OCI-LY1 (cell line): ENCODE measurements at regions not wholly inside any gene's neighbourhood (a gene's known extent, or its start where the extent isn't known, plus 50 kb on each side); places are given as distances from the start of the nearest gene placed in this dataset.

Experiments used
- H2AFZ ChIP-seq: fragments of 200-600 bp; sonication (generic), shearing (Covaris generic); 2 replicates; pipeline ENCODE4 v1.6.0; 2014; ENCODE audit warnings: antibody characterized with exemption, mild to moderate bottlenecking, low read length
- H3F3A ChIP-seq: fragments of 200-600 bp; sonication (generic), shearing (Covaris generic); 2 replicates; pipeline ENCODE4 v1.6.0; 2014; ENCODE audit warnings: mild to moderate bottlenecking, antibody characterized with exemption, low read length, moderate library complexity; ENCODE audit not compliant: insufficient read depth
- H3K27ac ChIP-seq: fragments of 200-600 bp; sonication (generic); 2 replicates; pipeline ENCODE4 v1.5.1; 2014; ENCODE audit warnings: low read length, mixed run types, mild to moderate bottlenecking, low read depth; ENCODE audit not compliant: poor library complexity, severe bottlenecking
- H3K27me3 ChIP-seq: fragments of 200-600 bp; sonication (generic); 2 replicates; pipeline ENCODE4 v1.6.0; 2014; ENCODE audit warnings: antibody characterized with exemption, mild to moderate bottlenecking, low read length, moderate library complexity; ENCODE audit not compliant: insufficient read depth
- H3K36me3 ChIP-seq: fragments of 200-600 bp; sonication (generic); 2 replicates; pipeline ENCODE4 v1.6.1; 2014; ENCODE audit warnings: mild to moderate bottlenecking, antibody characterized with exemption, low read length, moderate library complexity, mixed read lengths; ENCODE audit not compliant: insufficient read depth
- H3K4me1 ChIP-seq: fragments of 200-600 bp; sonication (generic); 2 replicates; pipeline ENCODE4 v1.5.1; 2014; ENCODE audit warnings: mild to moderate bottlenecking, low read length, moderate library complexity; ENCODE audit not compliant: insufficient read depth, severe bottlenecking
- H3K4me2 ChIP-seq: fragments of 200-600 bp; sonication (generic), shearing (Covaris generic); 2 replicates; pipeline ENCODE4 v1.6.1; 2014; ENCODE audit warnings: low read length
- H3K4me3 ChIP-seq: fragments of 200-600 bp; sonication (generic); 2 replicates; pipeline ENCODE4 v1.5.1; 2014; ENCODE audit warnings: low read length, low read depth, mild to moderate bottlenecking, mixed read lengths; ENCODE audit not compliant: poor library complexity, severe bottlenecking
- H3K79me2 ChIP-seq: fragments of 200-600 bp; shearing (Covaris generic); 2 replicates; pipeline ENCODE4 v1.6.1; 2016; ENCODE audit warnings: mixed run types, low read length, mixed read lengths; ENCODE audit not compliant: insufficient read depth
- H3K9ac ChIP-seq: fragments of 200-600 bp; sonication (generic), shearing (Covaris generic); 2 replicates; pipeline ENCODE4 v1.6.1; 2014; ENCODE audit warnings: mild to moderate bottlenecking, low read length, mixed read lengths
- H3K9me2 ChIP-seq: fragments of 200-600 bp; sonication (generic), shearing (Covaris generic); 2 replicates; pipeline ENCODE4 v1.6.1; 2014; ENCODE audit warnings: low read depth, mild to moderate bottlenecking, low read length, mixed read lengths
- H3K9me3 ChIP-seq: fragments of 200-600 bp; shearing (Covaris generic); 2 replicates; pipeline ENCODE4 v1.6.1; 2014; ENCODE audit warnings: low read length, mixed read lengths
- H4K20me1 ChIP-seq: fragments of 200-600 bp; sonication (generic), shearing (Covaris generic); 2 replicates; pipeline ENCODE4 v1.6.0; 2016; ENCODE audit warnings: mild to moderate bottlenecking, low read length; ENCODE audit not compliant: insufficient read depth
- EZH2 ChIP-seq: fragments of 200-600 bp; sonication (generic), shearing (Covaris generic); IDR thresholded peaks from 2 replicates; pipeline ENCODE4 v1.8.0; 2017; ENCODE audit warnings: borderline replicate concordance, mixed run types, mild to moderate bottlenecking, antibody characterized with exemption, low read length, moderate library complexity, mixed read lengths
- TF ChIP-seq, protein P1 (sequence below): fragments of 200-600 bp; sonication (generic), shearing (Covaris generic); IDR thresholded peaks from 2 replicates; pipeline ENCODE4 v1.5.1; 2017; ENCODE audit warnings: mild to moderate bottlenecking, antibody characterized with exemption, low read length, moderate library complexity, mixed read lengths

DNA sequence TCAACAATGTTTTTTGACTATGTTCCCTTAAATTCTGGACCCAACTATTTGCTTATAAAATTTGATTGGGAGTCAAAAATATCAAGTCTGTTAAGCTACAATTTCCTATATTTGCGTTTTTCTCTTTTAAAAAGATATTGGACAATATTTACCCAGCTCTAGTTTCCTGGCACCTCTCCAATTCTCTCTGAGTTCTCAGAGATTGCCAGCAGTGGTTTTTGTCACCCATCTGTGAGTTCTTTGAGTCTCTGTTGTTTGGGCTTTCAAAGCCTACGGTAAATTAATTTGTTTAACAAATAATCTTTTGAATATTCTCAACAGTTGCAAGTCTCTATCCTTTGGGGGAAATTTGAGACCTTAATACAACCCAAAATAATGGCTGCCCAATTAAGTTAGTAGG, 174.2 kb upstream of the PUM3 start:
- Histone ChIP-seq H4K20me1 (no peaks in the 10 kb centered on the region), H3K36me3 (no peaks in the 10 kb centered on the region), H3K9me2 (no peaks in the 10 kb centered on the region), H3K27ac (no peak overlapping the region), H3K9me3 (no peaks in the 10 kb centered on the region), H2AFZ (no peak overlapping the region), H3K79me2 (no peaks in the 10 kb centered on the region), H3K27me3 (no peaks in the 10 kb centered on the region), H3K4me2 (no peak overlapping the region), H3F3A (no peaks in the 10 kb centered on the region), H3K4me1 (no peaks in the 10 kb centered on the region), H3K9ac (no peak overlapping the region), H3K4me3 (no peak overlapping the region)
- no peak for TF ChIP-seq EZH2
- TF ChIP-seq, protein P1, sequence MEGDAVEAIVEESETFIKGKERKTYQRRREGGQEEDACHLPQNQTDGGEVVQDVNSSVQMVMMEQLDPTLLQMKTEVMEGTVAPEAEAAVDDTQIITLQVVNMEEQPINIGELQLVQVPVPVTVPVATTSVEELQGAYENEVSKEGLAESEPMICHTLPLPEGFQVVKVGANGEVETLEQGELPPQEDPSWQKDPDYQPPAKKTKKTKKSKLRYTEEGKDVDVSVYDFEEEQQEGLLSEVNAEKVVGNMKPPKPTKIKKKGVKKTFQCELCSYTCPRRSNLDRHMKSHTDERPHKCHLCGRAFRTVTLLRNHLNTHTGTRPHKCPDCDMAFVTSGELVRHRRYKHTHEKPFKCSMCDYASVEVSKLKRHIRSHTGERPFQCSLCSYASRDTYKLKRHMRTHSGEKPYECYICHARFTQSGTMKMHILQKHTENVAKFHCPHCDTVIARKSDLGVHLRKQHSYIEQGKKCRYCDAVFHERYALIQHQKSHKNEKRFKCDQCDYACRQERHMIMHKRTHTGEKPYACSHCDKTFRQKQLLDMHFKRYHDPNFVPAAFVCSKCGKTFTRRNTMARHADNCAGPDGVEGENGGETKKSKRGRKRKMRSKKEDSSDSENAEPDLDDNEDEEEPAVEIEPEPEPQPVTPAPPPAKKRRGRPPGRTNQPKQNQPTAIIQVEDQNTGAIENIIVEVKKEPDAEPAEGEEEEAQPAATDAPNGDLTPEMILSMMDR = no peak

DNA sequence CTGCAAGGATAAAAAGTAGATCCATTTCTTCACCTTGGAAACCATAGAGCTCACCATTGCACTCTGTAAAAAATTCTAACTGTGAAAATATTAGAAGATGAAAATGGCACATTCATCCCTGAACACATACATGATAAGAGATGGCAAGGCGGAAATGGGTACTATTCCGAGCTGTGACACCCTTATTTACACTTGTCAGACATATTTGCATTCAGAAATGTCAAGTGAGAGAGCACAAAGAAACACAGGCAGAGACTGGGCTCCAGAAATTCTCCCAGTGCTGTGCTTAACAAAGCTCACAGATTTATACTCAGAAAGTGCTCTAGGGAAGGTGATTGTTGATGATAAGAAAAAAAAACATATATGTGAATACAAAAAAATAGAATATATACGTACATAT, 170.3 kb upstream of the PUM3 start:
- H3K9me3 ChIP-seq = no peaks in the 10 kb centered on the region
- H3K79me2 ChIP-seq = no peaks in the 10 kb centered on the region
- no peak for TF ChIP-seq EZH2
- TF ChIP-seq, protein P1 = no peak
- H2AFZ ChIP-seq = no peak overlapping the region
- H3K36me3 ChIP-seq = no peaks in the 10 kb centered on the region
- H3K27me3 ChIP-seq = no peaks in the 10 kb centered on the region
- H3K27ac ChIP-seq = no peak overlapping the region
- no peak overlapping the region for H3K9ac ChIP-seq
- H4K20me1 ChIP-seq = no peaks in the 10 kb centered on the region
- no peaks in the 10 kb centered on the region for H3K9me2 ChIP-seq
- no peak overlapping the region for H3K4me2 ChIP-seq
- no peaks in the 10 kb centered on the region for H3K4me1 ChIP-seq
- H3K4me3 ChIP-seq = no peak overlapping the region
- H3F3A ChIP-seq = no peaks in the 10 kb centered on the region

DNA sequence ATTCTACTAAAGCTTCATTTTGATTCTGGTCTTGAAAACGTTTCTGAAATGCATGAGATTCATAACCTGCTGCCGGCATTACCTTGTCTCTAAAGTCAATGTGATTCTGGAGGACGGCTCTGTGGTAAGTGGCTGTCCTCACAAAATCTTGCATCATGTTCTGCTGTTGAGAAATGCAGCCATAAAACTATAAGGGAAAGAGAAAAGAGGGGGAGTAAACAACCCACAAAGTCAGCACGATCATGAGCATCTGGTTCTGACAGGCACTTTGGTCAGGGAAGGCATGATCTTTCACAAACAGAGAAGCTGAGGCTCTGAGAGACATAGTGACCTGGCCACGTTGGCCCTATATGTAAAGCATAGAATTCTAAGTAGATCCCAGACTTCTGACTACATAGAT, 168.9 kb upstream of the PUM3 start:
- no peak overlapping the region for H3K4me2 ChIP-seq
- no peaks in the 10 kb centered on the region for H3K9me2 ChIP-seq
- H3F3A ChIP-seq = no peaks in the 10 kb centered on the region
- H3K4me1 ChIP-seq = no peaks in the 10 kb centered on the region
- H3K4me3 ChIP-seq = no peak overlapping the region
- no peak overlapping the region for H3K27ac ChIP-seq
- H3K9ac ChIP-seq = no peak overlapping the region
- H2AFZ ChIP-seq = no peak overlapping the region
- no peaks in the 10 kb centered on the region for H3K79me2 ChIP-seq
- H3K27me3 ChIP-seq = no peaks in the 10 kb centered on the region
- H4K20me1 ChIP-seq = no peaks in the 10 kb centered on the region
- H3K9me3 ChIP-seq = no peaks in the 10 kb centered on the region
- H3K36me3 ChIP-seq = no peaks in the 10 kb centered on the region
- TF ChIP-seq, protein P1 = no peak
- no peak for TF ChIP-seq EZH2
